CD4-positive, CD25-positive, alpha-beta regulatory T cell (primary cell): ENCODE measurements at regions not wholly inside any gene's neighbourhood (a gene's known extent, or its start where the extent isn't known, plus 50 kb on each side); places are given as distances from the start of the nearest gene placed in this dataset.
"Not testable (repeated sequence)": the region's sequence is repeated elsewhere in the genome, so short reads cannot be mapped to it uniquely, and the experiment has no call there.

Experiments
- ATAC-seq, 2 donors: fragments of 150-1000 bp; cut with Tn5 transposase; one replicate each; pipeline ENCODE4 v1.10.0; 2021; ENCODE audit warnings: low read depth in 2 of 2, moderate number of reproducible peaks in 2 of 2, moderate library complexity in 1 of 2
- DNase-seq, 3 donors: peaks; one replicate each; pipeline versions ENCODE4 v3.0.0 to v3.0.0-alpha.2; 2012 to 2022; ENCODE audit warnings: mixed read lengths in 1 of 3
- H3K27ac ChIP-seq: one replicate; pipeline ENCODE4 v1.7.0; 2013; ENCODE audit warnings: mild to moderate bottlenecking, low read length; ENCODE audit not compliant: insufficient read depth, poor library complexity, severe bottlenecking
- H3K27me3 ChIP-seq: one replicate; pipeline ENCODE4 v1.7.0; 2013; ENCODE audit warnings: low read length; ENCODE audit not compliant: control insufficient read depth, insufficient read depth
- H3K36me3 ChIP-seq: one replicate; pipeline ENCODE4 v1.7.0; 2013; ENCODE audit warnings: mild to moderate bottlenecking, low read length, moderate library complexity; ENCODE audit not compliant: control insufficient read depth, insufficient read depth
- H3K4me1 ChIP-seq: 2 replicates; pipeline ENCODE4 v1.7.0; 2013; ENCODE audit warnings: mild to moderate bottlenecking, low read length; ENCODE audit not compliant: insufficient read depth, control insufficient read depth, poor library complexity, severe bottlenecking
- H3K4me3 ChIP-seq: one replicate; pipeline ENCODE4 v1.7.0; 2013; ENCODE audit warnings: low read depth, mild to moderate bottlenecking, low read length, moderate library complexity
- H3K9me3 ChIP-seq, 2 experiments: 1 replicate in 1 of 2; 2 replicates in 1 of 2; pipeline ENCODE4 v1.7.0; 2013; ENCODE audit warnings: low read length in 2 of 2, mild to moderate bottlenecking in 1 of 2, moderate library complexity in 1 of 2; ENCODE audit not compliant: control insufficient read depth in 2 of 2
- H3K27ac Mint-ChIP-seq, 3 donors: one replicate each; pipeline ENCODE4 v1.8.0; 2020 to 2022; ENCODE audit warnings: mild to moderate bottlenecking in 3 of 3, mixed read lengths in 3 of 3, moderate library complexity in 2 of 3
- H3K27me3 Mint-ChIP-seq: one replicate; pipeline ENCODE4 v1.8.0; 2022; ENCODE audit warnings: mild to moderate bottlenecking, mixed read lengths
- H3K36me3 Mint-ChIP-seq: one replicate; pipeline ENCODE4 v1.8.0; 2020; ENCODE audit warnings: mixed read lengths
- H3K4me1 Mint-ChIP-seq, 4 donors: one replicate each; pipeline ENCODE4 v1.8.0; 2020 to 2022; ENCODE audit warnings: mixed read lengths in 4 of 4, mild to moderate bottlenecking in 1 of 4
- H3K4me3 Mint-ChIP-seq, 4 donors: one replicate each; pipeline ENCODE4 v1.8.0; 2020 to 2022; ENCODE audit warnings: mild to moderate bottlenecking in 4 of 4, mixed read lengths in 4 of 4, moderate library complexity in 3 of 4
- H3K9me3 Mint-ChIP-seq, 7 donors: one replicate each; pipeline ENCODE4 v1.8.0; 2020 to 2022; ENCODE audit warnings: mixed read lengths in 7 of 7, mild to moderate bottlenecking in 3 of 7, moderate library complexity in 2 of 7

- no peak for DNase-seq
- Mint-ChIP-seq H3K4me1 (no peaks in the 10 kb centered on the region), H3K9me3 (peaks cover 2 to 18% (median 3%) of the 10 kb centered on the region in 7 donors), H3K27ac (no peak overlapping the region), H3K4me3 (no peak overlapping the region), H3K36me3 (no peaks in the 10 kb centered on the region), H3K27me3 (no peaks in the 10 kb centered on the region)
- no peaks in the 10 kb centered on the region for H3K36me3 ChIP-seq
- H3K9me3 ChIP-seq = no peaks in the 10 kb centered on the region
- H3K27ac ChIP-seq = no peak overlapping the region
- H3K27me3 ChIP-seq = no peaks in the 10 kb centered on the region
- ATAC-seq = no peak
- H3K4me3 ChIP-seq = no peak overlapping the region
- no peaks in the 10 kb centered on the region for H3K4me1 ChIP-seq
Measured at GRCh38 chr4:167883266-167883665, 209.1 kb upstream of the ANXA10 start.

DNA sequence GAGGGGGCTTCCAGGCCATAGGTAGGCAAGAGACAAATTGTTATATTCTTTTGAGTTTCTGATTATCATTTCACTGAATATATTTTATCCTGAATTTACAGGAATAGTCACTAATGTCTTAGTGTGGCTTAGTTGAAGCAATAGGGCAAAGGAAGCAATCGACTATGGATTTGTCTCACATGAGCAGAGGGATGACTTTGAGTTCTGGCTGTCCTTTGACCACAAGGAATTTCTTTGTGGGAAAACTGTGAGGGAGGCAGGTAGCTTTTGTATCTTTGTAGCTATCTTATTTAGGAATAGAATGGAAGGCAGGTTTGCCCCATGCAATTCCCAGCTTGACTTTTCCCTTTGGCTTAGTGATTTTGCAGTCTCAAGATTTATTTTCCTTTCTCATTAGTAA lies 207.3 kb upstream of the ANXA10 start:
- no peak for DNase-seq
- peaks cover 0 to 11% (median 4%) of the 10 kb centered on the region in 7 donors for H3K9me3 Mint-ChIP-seq
- Histone ChIP-seq H3K27ac (no peak overlapping the region), H3K27me3 (no peaks in the 10 kb centered on the region), H3K4me3 (no peak overlapping the region), H3K4me1 (no peaks in the 10 kb centered on the region), H3K36me3 (no peaks in the 10 kb centered on the region), H3K9me3 (no peaks in the 10 kb centered on the region)
- no peak for ATAC-seq
- no peak overlapping the region for H3K27ac Mint-ChIP-seq
- H3K4me3 Mint-ChIP-seq = no peak overlapping the region
- no peaks in the 10 kb centered on the region for H3K4me1 Mint-ChIP-seq
- H3K27me3 Mint-ChIP-seq = no peaks in the 10 kb centered on the region
- no peaks in the 10 kb centered on the region for H3K36me3 Mint-ChIP-seq

DNA sequence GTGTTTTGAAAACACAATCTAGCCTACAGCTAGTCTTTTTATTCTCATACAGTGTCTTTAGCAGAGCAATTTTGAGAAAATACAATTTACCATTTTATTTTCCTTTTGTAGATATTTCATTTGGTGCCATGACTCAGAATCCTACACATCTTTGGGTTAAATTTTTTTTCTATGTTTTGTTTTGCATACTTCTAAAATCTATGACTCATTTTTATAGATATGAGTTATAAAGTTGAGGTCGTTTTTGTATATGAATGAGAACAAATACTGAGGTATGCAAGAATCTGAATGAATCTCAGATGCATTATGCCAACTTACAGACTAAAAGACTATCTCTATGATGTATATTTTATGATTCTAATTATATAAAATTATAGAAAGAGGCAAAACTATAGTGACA lies 206.5 kb upstream of the ANXA10 start:
- Histone ChIP-seq H3K36me3 (no peaks in the 10 kb centered on the region), H3K4me1 (no peaks in the 10 kb centered on the region), H3K27ac (no peak overlapping the region), H3K9me3 (no peaks in the 10 kb centered on the region), H3K4me3 (no peak overlapping the region), H3K27me3 (no peaks in the 10 kb centered on the region)
- Mint-ChIP-seq H3K27ac (no peak overlapping the region), H3K4me1 (no peaks in the 10 kb centered on the region), H3K9me3 (peaks cover 0 to 11% (median 4%) of the 10 kb centered on the region in 7 donors), H3K36me3 (no peaks in the 10 kb centered on the region), H3K4me3 (no peak overlapping the region), H3K27me3 (no peaks in the 10 kb centered on the region)
- ATAC-seq = no peak
- DNase-seq = no peak

GRCh38 chr4:167887726-167888125 lies 204.6 kb upstream of the ANXA10 start:
- H3K4me3 Mint-ChIP-seq = no peak overlapping the region
- H3K36me3 Mint-ChIP-seq = no peaks in the 10 kb centered on the region
- H3K27me3 Mint-ChIP-seq = no peaks in the 10 kb centered on the region
- H3K9me3 Mint-ChIP-seq = peaks cover 0 to 11% (median 5%) of the 10 kb centered on the region in 7 donors
- no peak for ATAC-seq
- Histone ChIP-seq H3K4me1 (no peaks in the 10 kb centered on the region), H3K36me3 (no peaks in the 10 kb centered on the region), H3K9me3 (no peaks in the 10 kb centered on the region), H3K27me3 (no peaks in the 10 kb centered on the region), H3K4me3 (no peak overlapping the region), H3K27ac (no peak overlapping the region)
- H3K4me1 Mint-ChIP-seq = no peaks in the 10 kb centered on the region
- H3K27ac Mint-ChIP-seq = no peak overlapping the region
- no peak for DNase-seq

- no peaks in the 10 kb centered on the region for H3K27me3 Mint-ChIP-seq
- H3K27me3 ChIP-seq = no peaks in the 10 kb centered on the region
- H3K27ac ChIP-seq = no peak overlapping the region
- peaks cover 0 to 11% (median 2%) of the 10 kb centered on the region in 7 donors for H3K9me3 Mint-ChIP-seq
- no peak overlapping the region for H3K4me3 ChIP-seq
- H3K36me3 Mint-ChIP-seq = no peaks in the 10 kb centered on the region
- no peak overlapping the region for H3K4me3 Mint-ChIP-seq
- no peak for ATAC-seq
- no peak for DNase-seq
- H3K9me3 ChIP-seq = no peaks in the 10 kb centered on the region
- no peaks in the 10 kb centered on the region for H3K36me3 ChIP-seq
- H3K4me1 Mint-ChIP-seq = no peaks in the 10 kb centered on the region
- H3K27ac Mint-ChIP-seq = no peak overlapping the region
- no peaks in the 10 kb centered on the region for H3K4me1 ChIP-seq
Measured at GRCh38 chr4:167890226-167890625, 202.1 kb upstream of the ANXA10 start.

GRCh38 chr4:167893531-167893930 lies 198.8 kb upstream of the ANXA10 start:
- no peak for ATAC-seq
- H3K27ac Mint-ChIP-seq = no peak overlapping the region
- H3K27ac ChIP-seq = no peak overlapping the region
- H3K4me3 Mint-ChIP-seq = no peak overlapping the region
- H3K27me3 ChIP-seq = no peaks in the 10 kb centered on the region
- H3K36me3 Mint-ChIP-seq = no peaks in the 10 kb centered on the region
- DNase-seq = no peak
- H3K9me3 ChIP-seq = no peaks in the 10 kb centered on the region
- no peaks in the 10 kb centered on the region for H3K4me1 ChIP-seq
- peaks cover 0 to 8% (median 2%) of the 10 kb centered on the region in 7 donors for H3K9me3 Mint-ChIP-seq
- no peaks in the 10 kb centered on the region for H3K36me3 ChIP-seq
- no peak overlapping the region for H3K4me3 ChIP-seq
- no peaks in the 10 kb centered on the region for H3K4me1 Mint-ChIP-seq
- no peaks in the 10 kb centered on the region for H3K27me3 Mint-ChIP-seq

DNA sequence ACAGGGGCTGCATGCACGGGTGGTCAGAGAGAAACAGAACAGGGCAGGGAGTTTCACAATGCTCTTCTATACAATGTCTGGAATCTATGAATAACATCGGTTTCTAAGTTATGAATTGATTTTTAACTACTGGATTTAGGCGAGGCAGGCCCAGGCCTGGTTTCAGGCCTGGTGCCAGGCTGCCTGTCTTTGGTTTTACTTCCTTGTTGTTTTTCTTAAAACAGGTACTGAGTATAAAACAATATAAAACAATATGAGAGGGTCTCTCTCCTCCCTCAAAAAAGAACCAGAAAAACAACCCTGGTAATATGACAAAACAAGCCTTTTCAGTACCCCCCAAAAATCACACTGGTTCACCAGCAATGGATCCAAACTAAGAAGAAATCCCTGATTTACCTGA lies 196.1 kb upstream of the ANXA10 start:
- H3K4me1 ChIP-seq, H3K27me3 Mint-ChIP-seq, H3K27me3 ChIP-seq, H3K27ac ChIP-seq, H3K9me3 ChIP-seq, H3K4me3 ChIP-seq, ATAC-seq, H3K36me3 ChIP-seq, H3K4me1 Mint-ChIP-seq, H3K27ac Mint-ChIP-seq, DNase-seq, H3K36me3 Mint-ChIP-seq, H3K4me3 Mint-ChIP-seq: not testable (repeated sequence)
- peaks cover 0 to 11% (median 2%) of the 10 kb centered on the region in 7 donors for H3K9me3 Mint-ChIP-seq

DNA sequence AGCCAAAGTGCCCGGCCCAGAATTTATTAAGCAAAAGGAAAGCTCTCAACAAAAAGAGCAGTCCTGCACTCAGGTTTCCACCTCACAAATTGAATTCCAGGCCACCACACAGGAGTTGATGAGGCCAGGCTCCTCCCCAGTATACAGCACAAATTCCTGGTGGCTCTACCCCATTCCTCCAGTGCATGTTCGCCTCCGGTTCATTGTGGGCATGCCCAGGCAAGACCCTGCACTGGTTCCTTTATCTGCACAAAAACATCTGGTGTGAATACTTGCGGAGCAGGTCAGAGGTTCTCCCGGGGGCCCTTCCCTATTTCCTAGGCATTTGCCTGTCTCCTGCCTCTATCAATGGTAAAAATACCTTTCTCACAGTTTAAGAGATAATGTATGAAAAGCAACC lies 195.2 kb upstream of the ANXA10 start:
- no peaks in the 10 kb centered on the region for H3K4me1 ChIP-seq
- H3K4me3 ChIP-seq = no peak overlapping the region
- DNase-seq (no peak), ATAC-seq (no peak)
- H3K4me3 Mint-ChIP-seq = no peak overlapping the region
- H3K36me3 Mint-ChIP-seq = no peaks in the 10 kb centered on the region
- H3K27me3 ChIP-seq = no peaks in the 10 kb centered on the region
- no peak overlapping the region for H3K27ac ChIP-seq
- H3K9me3 ChIP-seq = no peaks in the 10 kb centered on the region
- no peak overlapping the region for H3K27ac Mint-ChIP-seq
- H3K36me3 ChIP-seq = no peaks in the 10 kb centered on the region
- H3K27me3 Mint-ChIP-seq = no peaks in the 10 kb centered on the region
- H3K4me1 Mint-ChIP-seq = no peaks in the 10 kb centered on the region
- peaks cover 0 to 11% (median 2%) of the 10 kb centered on the region in 7 donors for H3K9me3 Mint-ChIP-seq
